Mesenchymal stem cell (in vitro differentiated cells and primary cell): ENCODE measurements at regions not wholly inside any gene's neighbourhood (a gene's known extent, or its start where the extent isn't known, plus 50 kb on each side); places are given as distances from the start of the nearest gene placed in this dataset.

Experiments
- DNase-seq: peaks from one replicate; pipeline ENCODE4 v3.0.0-alpha.2; 2013
- H2AFZ ChIP-seq: one replicate; pipeline ENCODE4 v1.6.1; 2013; ENCODE audit warnings: low read depth, mild to moderate bottlenecking, control low read depth, inconsistent platforms, low read length, moderate library complexity
- H2AK5ac ChIP-seq: 2 replicates; pipeline ENCODE4 v1.6.1; 2013; ENCODE audit warnings: low read length, moderate library complexity, mild to moderate bottlenecking, inconsistent platforms; ENCODE audit not compliant: severe bottlenecking
- H2BK120ac ChIP-seq: one replicate; pipeline ENCODE4 v1.6.1; 2013; ENCODE audit warnings: low read depth, mild to moderate bottlenecking, inconsistent platforms, low read length, moderate library complexity
- H2BK12ac ChIP-seq, 2 experiments: one replicate each; pipeline ENCODE4 v1.6.1; 2013; ENCODE audit warnings: inconsistent platforms in 2 of 2, low read length in 2 of 2, mild to moderate bottlenecking in 2 of 2, moderate library complexity in 2 of 2, control low read depth in 1 of 2
- H2BK15ac ChIP-seq: one replicate; pipeline ENCODE4 v1.6.1; 2013; ENCODE audit warnings: mild to moderate bottlenecking, low read depth, inconsistent platforms; ENCODE audit not compliant: poor library complexity, severe bottlenecking
- H2BK5ac ChIP-seq: 2 replicates; pipeline ENCODE4 v1.6.1; 2013; ENCODE audit warnings: low read depth, mild to moderate bottlenecking, low read length, control low read depth, inconsistent platforms; ENCODE audit not compliant: poor library complexity, severe bottlenecking
- H3K14ac ChIP-seq, 2 experiments: one replicate each; pipeline ENCODE4 v1.6.1; 2013; ENCODE audit warnings: inconsistent platforms in 2 of 2, low read length in 2 of 2, control low read depth in 1 of 2, mild to moderate bottlenecking in 1 of 2, moderate library complexity in 1 of 2
- H3K18ac ChIP-seq, 2 experiments: one replicate each; pipeline ENCODE4 v1.6.1; 2013; ENCODE audit warnings: inconsistent platforms in 2 of 2, low read length in 2 of 2, control low read depth in 1 of 2, low read depth in 1 of 2, mild to moderate bottlenecking in 1 of 2
- H3K23ac ChIP-seq, 2 experiments: one replicate each; pipeline ENCODE4 v1.6.1; 2013; ENCODE audit warnings: inconsistent platforms in 2 of 2, low read length in 2 of 2, mild to moderate bottlenecking in 2 of 2, moderate library complexity in 2 of 2, control low read depth in 1 of 2
- H3K27ac ChIP-seq: 2 replicates; pipeline ENCODE4 v1.5.1; 2013; ENCODE audit warnings: mild to moderate bottlenecking, moderate library complexity, low read length, control low read depth, inconsistent platforms; ENCODE audit not compliant: poor library complexity, severe bottlenecking
- H3K27me3 ChIP-seq, 2 experiments: 2 replicates each; pipeline versions ENCODE4 v1.6.1 to v1.7.0; 2013; ENCODE audit warnings: low read length in 2 of 2, mild to moderate bottlenecking in 2 of 2, moderate library complexity in 2 of 2, control low read depth in 1 of 2, inconsistent platforms in 1 of 2; ENCODE audit not compliant: control insufficient read depth in 1 of 2, insufficient read depth in 1 of 2
- H3K36me3 ChIP-seq, 2 experiments: 2 replicates each; pipeline versions ENCODE4 v1.6.1 to v1.7.0; 2013; ENCODE audit warnings: low read length in 2 of 2, control low read depth in 1 of 2, inconsistent platforms in 1 of 2, low read depth in 1 of 2, mild to moderate bottlenecking in 1 of 2; ENCODE audit not compliant: insufficient read depth in 2 of 2, control insufficient read depth in 1 of 2
- H3K4ac ChIP-seq, 2 experiments: one replicate each; pipeline ENCODE4 v1.6.1; 2013; ENCODE audit warnings: inconsistent platforms in 2 of 2, low read length in 2 of 2, mild to moderate bottlenecking in 2 of 2, moderate library complexity in 2 of 2, control low read depth in 1 of 2, low read depth in 1 of 2
- H3K4me1 ChIP-seq: 2 replicates; pipeline ENCODE4 v1.6.1; 2013; ENCODE audit warnings: low read depth, low read length, control low read depth; ENCODE audit not compliant: control insufficient read depth, insufficient read depth
- H3K4me2 ChIP-seq: 2 replicates; pipeline ENCODE4 v1.6.1; 2013; ENCODE audit warnings: low read length, mild to moderate bottlenecking, inconsistent platforms; ENCODE audit not compliant: poor library complexity, severe bottlenecking
- H3K4me3 ChIP-seq, 2 experiments: 2 replicates each; pipeline versions ENCODE4 v1.5.1 to v1.7.0; 2013; ENCODE audit warnings: low read length in 2 of 2, mild to moderate bottlenecking in 2 of 2, control low read depth in 1 of 2, low read depth in 1 of 2; ENCODE audit not compliant: insufficient read depth in 1 of 2
- H3K79me1 ChIP-seq: replicated peaks from 2 replicates; pipeline ENCODE4 v1.6.1; 2013; ENCODE audit warnings: mild to moderate bottlenecking, control low read depth, low read length, inconsistent platforms; ENCODE audit not compliant: poor library complexity, severe bottlenecking
- H3K9ac ChIP-seq: 2 replicates; pipeline ENCODE4 v1.7.0; 2013; ENCODE audit warnings: mild to moderate bottlenecking, low read length, moderate library complexity
- H3K9me3 ChIP-seq: 2 replicates; pipeline ENCODE4 v1.7.0; 2013; ENCODE audit warnings: mild to moderate bottlenecking, low read length; ENCODE audit not compliant: control insufficient read depth
- H4K8ac ChIP-seq: one replicate; pipeline ENCODE4 v1.6.1; 2013; ENCODE audit warnings: inconsistent platforms, mild to moderate bottlenecking, low read length, moderate library complexity
- H4K91ac ChIP-seq: one replicate; pipeline ENCODE4 v1.6.1; 2013; ENCODE audit warnings: mild to moderate bottlenecking, low read length, inconsistent platforms
- WGBS: methylation state at CpG from one replicate; pipeline ENCODE4 v1.1.7; 2013; ENCODE audit warnings: mixed read lengths; 5-methylcytosine and 5-hydroxymethylcytosine counted together

- H2BK5ac ChIP-seq: no peak overlapping the region
- H2AFZ ChIP-seq: no peak overlapping the region
- H3K79me1 ChIP-seq: no peaks in the 10 kb centered on the region
- H4K8ac ChIP-seq: no peak overlapping the region
- no peaks in the 10 kb centered on the region for H3K4me1 ChIP-seq
- H2BK12ac ChIP-seq: no peak overlapping the region
- H4K91ac ChIP-seq: no peak overlapping the region
- no peak overlapping the region for H3K23ac ChIP-seq
- no CpG with 5 or more reads among the region's 1 CpG for WGBS
- no peak overlapping the region for H2AK5ac ChIP-seq
- no peak overlapping the region for H3K4me2 ChIP-seq
- no peak overlapping the region for H3K4me3 ChIP-seq
- H3K18ac ChIP-seq: no peak overlapping the region
- no peak overlapping the region for H2BK120ac ChIP-seq
- peaks cover 0 to 12% of the 10 kb centered on the region in 2 experiments for H3K36me3 ChIP-seq
- H3K9ac ChIP-seq: no peak overlapping the region
- H3K14ac ChIP-seq: no peak overlapping the region
- H3K9me3 ChIP-seq: no peaks in the 10 kb centered on the region
- no peak overlapping the region for H2BK15ac ChIP-seq
- no peaks in the 10 kb centered on the region for H3K27me3 ChIP-seq
- peak; percentile 14 for DNase-seq
- H3K4ac ChIP-seq: no peak overlapping the region
- no peak overlapping the region for H3K27ac ChIP-seq
These were observed 67.6 kb upstream of the SLC12A2 start for GRCh38 chr5:128015978-128016377.

- no peak overlapping the region for H2BK15ac ChIP-seq
- no peak overlapping the region for H2BK5ac ChIP-seq
- H3K4me1 ChIP-seq: no peaks in the 10 kb centered on the region
- H3K36me3 ChIP-seq: peaks cover 0 to 27% of the 10 kb centered on the region in 2 experiments
- H4K91ac ChIP-seq: no peak overlapping the region
- H2AFZ ChIP-seq: no peak overlapping the region
- no peak for DNase-seq
- no peak overlapping the region for H3K27ac ChIP-seq
- H4K8ac ChIP-seq: no peak overlapping the region
- no peaks in the 10 kb centered on the region for H3K27me3 ChIP-seq
- no peak overlapping the region for H2BK12ac ChIP-seq
- H3K4ac ChIP-seq: no peak overlapping the region
- no peak overlapping the region for H3K18ac ChIP-seq
- no peak overlapping the region for H3K9ac ChIP-seq
- no peak overlapping the region for H3K4me2 ChIP-seq
- no peak overlapping the region for H2AK5ac ChIP-seq
- H3K23ac ChIP-seq: no peak overlapping the region
- H3K14ac ChIP-seq: no peak overlapping the region
- H3K79me1 ChIP-seq: no peaks in the 10 kb centered on the region
- WGBS: over 99% methylated on average over 1 of the region's 1 CpG
- H2BK120ac ChIP-seq: no peak overlapping the region
- peaks cover 7% of the 10 kb centered on the region for H3K9me3 ChIP-seq
- H3K4me3 ChIP-seq: no peak overlapping the region
These were observed 64.2 kb upstream of the SLC12A2 start for GRCh38 chr5:128019391-128019790.

- no peak overlapping the region for H4K8ac ChIP-seq
- H4K91ac ChIP-seq: no peak overlapping the region
- H2AK5ac ChIP-seq: no peak overlapping the region
- H3K18ac ChIP-seq: no peak overlapping the region
- H3K23ac ChIP-seq: no peak overlapping the region
- H3K4me2 ChIP-seq: no peak overlapping the region
- H3K4me1 ChIP-seq: no peaks in the 10 kb centered on the region
- no peak overlapping the region for H3K4me3 ChIP-seq
- DNase-seq: no peak
- peaks cover 7% of the 10 kb centered on the region for H3K9me3 ChIP-seq
- H2BK5ac ChIP-seq: no peak overlapping the region
- WGBS: 96% methylated on average over 1 of the region's 1 CpG
- H3K79me1 ChIP-seq: no peaks in the 10 kb centered on the region
- no peaks in the 10 kb centered on the region for H3K27me3 ChIP-seq
- H2BK120ac ChIP-seq: no peak overlapping the region
- no peak overlapping the region for H3K9ac ChIP-seq
- H3K4ac ChIP-seq: no peak overlapping the region
- no peak overlapping the region for H2BK15ac ChIP-seq
- peaks cover 0 to 27% of the 10 kb centered on the region in 2 experiments for H3K36me3 ChIP-seq
- H3K14ac ChIP-seq: no peak overlapping the region
- no peak overlapping the region for H2AFZ ChIP-seq
- H3K27ac ChIP-seq: no peak overlapping the region
- H2BK12ac ChIP-seq: no peak overlapping the region
These were observed 63.6 kb upstream of the SLC12A2 start for GRCh38 chr5:128020012-128020411.

GRCh38 chr5:128021411-128021810 lies 62.2 kb upstream of the SLC12A2 start:
- Histone ChIP-seq H2AFZ (no peak overlapping the region), H2BK12ac (no peak overlapping the region), H3K23ac (no peak overlapping the region), H3K4me1 (no peaks in the 10 kb centered on the region), H3K4ac (no peak overlapping the region), H4K8ac (no peak overlapping the region), H2AK5ac (no peak overlapping the region), H2BK5ac (no peak overlapping the region), H4K91ac (no peak overlapping the region), H3K36me3 (peaks cover 0 to 27% of the 10 kb centered on the region in 2 experiments), H3K9me3 (peaks cover 7% of the 10 kb centered on the region), H3K4me2 (no peak overlapping the region), H3K4me3 (no peak overlapping the region), H3K79me1 (no peaks in the 10 kb centered on the region), H3K27ac (no peak overlapping the region), H2BK120ac (no peak overlapping the region), H3K9ac (no peak overlapping the region), H2BK15ac (no peak overlapping the region), H3K18ac (no peak overlapping the region), H3K14ac (no peak overlapping the region), H3K27me3 (no peaks in the 10 kb centered on the region)
- WGBS: no CpG with 5 or more reads among the region's 1 CpG
- DNase-seq: no peak
